ENCODE measurements at regions not wholly inside any gene's neighbourhood (a gene's known extent, or its start where the extent isn't known, plus 50 kb on each side); places are given as distances from the start of the nearest gene placed in this dataset.

GRCh38 chr5:56550227-56550626, 265.1 kb upstream of the MAP3K1 start:
- TF ChIP-seq EZH2phosphoT487 (IDR thresholded peaks at IDR 0.05; ENCODE audit: borderline replicate concordance, low read depth) (no peak), CTCF (IDR thresholded peaks at IDR 0.05) (no peak), YY1 (IDR thresholded peaks at IDR 0.05; ENCODE audit: low read depth) (no peak), IRF3 (IDR thresholded peaks at IDR 0.05; ENCODE audit: low read depth, low read length) (no peak), EP300 (IDR thresholded peaks at IDR 0.05; ENCODE audit: borderline replicate concordance in 1 of 2, low read depth in 1 of 2, low read length in 1 of 2) (no peak), CHD2 (IDR thresholded peaks at IDR 0.05; ENCODE audit: low read length, partially characterized antibody) (no peak), MAX (IDR thresholded peaks at IDR 0.05; ENCODE audit: low read depth) (no peak), RAD21 (IDR thresholded peaks at IDR 0.05; ENCODE audit: low read length) (no peak), RFX5 (IDR thresholded peaks at IDR 0.05; ENCODE audit: low read length) (no peak), USF2 (IDR thresholded peaks at IDR 0.05; ENCODE audit: borderline replicate concordance, low read depth, low read length) (no peak), FOSL2 (IDR thresholded peaks at IDR 0.05; ENCODE audit: borderline replicate concordance, low read depth) (no peak), PBX3 (IDR thresholded peaks at IDR 0.05) (no peak), JUND (IDR thresholded peaks at IDR 0.05) (no peak)
